LNCAP (cell line): ENCODE measurements at regions not wholly inside any gene's neighbourhood (a gene's known extent, or its start where the extent isn't known, plus 50 kb on each side); places are given as distances from the start of the nearest gene placed in this dataset.

Source experiments
- TF ChIP-seq, protein P1 (sequence below): fragments of 450-650 bp; IDR thresholded peaks from 2 replicates; pipeline ENCODE4 v1.5.1; 2017; ENCODE audit warnings: mild to moderate bottlenecking

GRCh38 chr12:131509701-131510100 is 201.2 kb upstream of the SFSWAP start:
- TF ChIP-seq, protein P1, sequence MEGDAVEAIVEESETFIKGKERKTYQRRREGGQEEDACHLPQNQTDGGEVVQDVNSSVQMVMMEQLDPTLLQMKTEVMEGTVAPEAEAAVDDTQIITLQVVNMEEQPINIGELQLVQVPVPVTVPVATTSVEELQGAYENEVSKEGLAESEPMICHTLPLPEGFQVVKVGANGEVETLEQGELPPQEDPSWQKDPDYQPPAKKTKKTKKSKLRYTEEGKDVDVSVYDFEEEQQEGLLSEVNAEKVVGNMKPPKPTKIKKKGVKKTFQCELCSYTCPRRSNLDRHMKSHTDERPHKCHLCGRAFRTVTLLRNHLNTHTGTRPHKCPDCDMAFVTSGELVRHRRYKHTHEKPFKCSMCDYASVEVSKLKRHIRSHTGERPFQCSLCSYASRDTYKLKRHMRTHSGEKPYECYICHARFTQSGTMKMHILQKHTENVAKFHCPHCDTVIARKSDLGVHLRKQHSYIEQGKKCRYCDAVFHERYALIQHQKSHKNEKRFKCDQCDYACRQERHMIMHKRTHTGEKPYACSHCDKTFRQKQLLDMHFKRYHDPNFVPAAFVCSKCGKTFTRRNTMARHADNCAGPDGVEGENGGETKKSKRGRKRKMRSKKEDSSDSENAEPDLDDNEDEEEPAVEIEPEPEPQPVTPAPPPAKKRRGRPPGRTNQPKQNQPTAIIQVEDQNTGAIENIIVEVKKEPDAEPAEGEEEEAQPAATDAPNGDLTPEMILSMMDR: no peak

DNA sequence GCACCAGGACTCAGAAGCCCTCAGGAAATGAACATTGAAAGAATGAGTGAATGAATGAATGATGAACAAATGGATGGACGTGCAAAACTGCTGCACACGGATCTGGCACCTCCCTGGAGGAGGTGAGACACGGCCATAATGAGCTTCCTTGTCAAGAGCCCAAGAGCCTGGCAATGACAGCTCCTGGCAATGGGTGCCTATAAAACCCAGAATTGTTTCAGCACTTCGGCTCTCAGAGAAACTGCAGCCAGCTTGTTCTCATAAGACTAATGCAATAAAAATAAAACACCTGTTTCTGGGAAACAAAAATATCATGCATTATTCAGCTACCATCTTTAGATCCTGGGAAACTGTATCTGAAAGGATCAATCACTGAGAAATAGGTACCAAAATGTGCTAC is 200.5 kb upstream of the SFSWAP start:
- TF ChIP-seq, protein P1: no peak

- TF ChIP-seq, protein P1: no peak
Measured at GRCh38 chr12:131511391-131511802, 199.5 kb upstream of the SFSWAP start.

- TF ChIP-seq, protein P1: no peak
Measured at GRCh38 chr12:131511803-131512561, 198.9 kb upstream of the SFSWAP start.

DNA sequence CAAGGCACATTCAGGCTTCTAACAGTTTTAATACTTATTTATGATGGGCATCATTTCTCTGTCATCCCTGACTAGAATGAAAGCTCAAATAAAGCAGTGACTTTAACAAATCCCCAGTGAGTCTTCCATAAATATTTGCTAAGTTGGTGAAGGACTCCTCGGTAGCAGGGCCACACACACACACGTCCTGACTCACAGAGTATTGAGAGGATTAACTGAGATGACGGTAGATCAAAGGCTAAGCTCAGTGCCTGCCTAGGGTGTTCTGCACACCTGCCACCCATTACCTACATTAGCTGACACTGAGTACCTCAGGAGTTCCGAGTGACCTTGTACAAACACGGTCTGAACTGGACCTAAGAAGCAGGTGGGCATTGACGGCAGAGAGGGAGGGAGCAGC is 197.3 kb upstream of the SFSWAP start:
- TF ChIP-seq, protein P1: no peak

- TF ChIP-seq, protein P1: no peak
Measured at GRCh38 chr12:131521326-131521725, 189.6 kb upstream of the SFSWAP start.

DNA sequence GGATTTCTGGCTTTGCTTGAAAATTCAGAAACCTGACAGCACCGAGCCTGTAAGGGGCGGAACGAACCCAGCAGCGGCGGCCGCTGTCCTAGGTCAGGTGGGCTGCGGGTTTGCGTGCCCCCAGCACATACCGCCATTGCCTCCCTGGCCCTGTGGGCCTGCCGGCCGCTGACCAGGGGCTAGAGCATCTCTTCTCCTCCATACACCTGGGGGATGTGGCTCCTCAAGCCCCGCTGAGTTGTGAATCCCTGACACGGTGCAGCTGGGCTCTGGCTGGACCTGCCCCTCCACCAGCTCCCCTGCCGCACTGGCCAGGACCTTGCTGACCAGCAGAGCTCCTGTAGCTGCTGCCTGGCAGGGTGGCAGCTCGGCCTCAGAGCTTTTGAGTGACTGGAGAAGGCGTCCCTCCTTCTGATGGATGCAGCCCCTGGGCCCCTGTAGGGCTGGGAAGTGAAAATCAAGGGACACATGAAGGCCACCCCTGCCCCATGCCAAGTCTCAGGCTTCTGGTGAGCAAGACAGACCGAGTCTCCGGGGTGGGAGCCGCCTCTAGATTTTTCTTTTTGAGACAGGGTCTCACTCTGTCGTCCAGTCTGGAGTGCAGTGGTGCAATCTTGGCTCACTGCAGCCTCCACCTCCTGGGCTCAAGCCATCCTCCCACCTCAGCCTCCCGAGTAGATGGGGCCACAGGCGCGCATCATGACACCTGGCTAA is 184.9 kb upstream of the SFSWAP start:
- TF ChIP-seq, protein P1: no peak
